Stimulated activated memory B cell treated with anti-CD40 and anti-IgM and Interleukin-4, amounts not matched to agents 10 μg/mL and 1 μg/mL and 100 μg/mL, for 72 hours (primary cell): ENCODE measurements at regions not wholly inside any gene's neighbourhood (a gene's known extent, or its start where the extent isn't known, plus 50 kb on each side); places are given as distances from the start of the nearest gene placed in this dataset.

Source experiments
- ATAC-seq: fragments of 150-1000 bp; cut with Tn5 transposase; 2 replicates; pipeline ENCODE4 v1.10.0; 2021
- H3K27ac Mint-ChIP-seq: one replicate; pipeline ENCODE4 v1.8.0; 2022; ENCODE audit warnings: mild to moderate bottlenecking, mixed read lengths
- H3K27me3 Mint-ChIP-seq: one replicate; pipeline ENCODE4 v1.8.0; 2022; ENCODE audit warnings: mixed read lengths
- H3K36me3 Mint-ChIP-seq: one replicate; pipeline ENCODE4 v1.8.0; 2022; ENCODE audit warnings: mixed read lengths
- H3K4me1 Mint-ChIP-seq: one replicate; pipeline ENCODE4 v1.8.0; 2022; ENCODE audit warnings: mixed read lengths
- H3K4me3 Mint-ChIP-seq: one replicate; pipeline ENCODE4 v1.8.0; 2022; ENCODE audit warnings: mild to moderate bottlenecking, moderate library complexity, mixed read lengths
- H3K9me3 Mint-ChIP-seq: one replicate; pipeline ENCODE4 v1.8.0; 2022; ENCODE audit warnings: mixed read lengths

GRCh38 chr10:64444163-64444562 is 923.0 kb downstream of the REEP3 start:
- Mint-ChIP-seq H3K36me3 (no peaks in the 10 kb centered on the region), H3K4me3 (no peak overlapping the region), H3K4me1 (no peaks in the 10 kb centered on the region), H3K27me3 (no peaks in the 10 kb centered on the region), H3K9me3 (peaks cover 3% of the 10 kb centered on the region), H3K27ac (no peak overlapping the region)
- no peak for ATAC-seq

- H3K27ac Mint-ChIP-seq, result no peak overlapping the region
- H3K36me3 Mint-ChIP-seq, result no peaks in the 10 kb centered on the region
- no peaks in the 10 kb centered on the region for H3K4me1 Mint-ChIP-seq
- H3K27me3 Mint-ChIP-seq, result no peaks in the 10 kb centered on the region
- ATAC-seq, result no peak
- no peak overlapping the region for H3K4me3 Mint-ChIP-seq
- H3K9me3 Mint-ChIP-seq, result peaks cover 3% of the 10 kb centered on the region
These were observed 923.4 kb downstream of the REEP3 start for GRCh38 chr10:64444564-64444963.

GRCh38 chr10:64449603-64450002 is 928.4 kb downstream of the REEP3 start:
- Mint-ChIP-seq H3K36me3 (no peaks in the 10 kb centered on the region), H3K9me3 (peaks cover 3% of the 10 kb centered on the region), H3K27me3 (no peaks in the 10 kb centered on the region), H3K27ac (no peak overlapping the region), H3K4me3 (no peak overlapping the region), H3K4me1 (no peaks in the 10 kb centered on the region)
- no peak for ATAC-seq

GRCh38 chr10:64450312-64450711 is 929.1 kb downstream of the REEP3 start:
- ATAC-seq, result no peak
- Mint-ChIP-seq H3K4me1 (no peaks in the 10 kb centered on the region), H3K4me3 (no peak overlapping the region), H3K27ac (no peak overlapping the region), H3K27me3 (no peaks in the 10 kb centered on the region), H3K36me3 (no peaks in the 10 kb centered on the region), H3K9me3 (peaks cover 5% of the 10 kb centered on the region)

- H3K4me3 Mint-ChIP-seq, result no peak overlapping the region
- H3K36me3 Mint-ChIP-seq, result no peaks in the 10 kb centered on the region
- no peaks in the 10 kb centered on the region for H3K4me1 Mint-ChIP-seq
- no peak for ATAC-seq
- no peaks in the 10 kb centered on the region for H3K27me3 Mint-ChIP-seq
- peaks cover 5% of the 10 kb centered on the region for H3K9me3 Mint-ChIP-seq
- no peak overlapping the region for H3K27ac Mint-ChIP-seq
These were observed 933.8 kb downstream of the REEP3 start for GRCh38 chr10:64454962-64455361.

GRCh38 chr10:64458306-64458705 is 937.1 kb downstream of the REEP3 start:
- Mint-ChIP-seq H3K9me3 (peaks cover 5% of the 10 kb centered on the region), H3K27me3 (no peaks in the 10 kb centered on the region), H3K36me3 (no peaks in the 10 kb centered on the region), H3K4me1 (no peaks in the 10 kb centered on the region), H3K27ac (no peak overlapping the region), H3K4me3 (no peak overlapping the region)
- no peak for ATAC-seq

GRCh38 chr10:64463406-64463805 is 942.2 kb downstream of the REEP3 start:
- Mint-ChIP-seq H3K4me3 (no peak overlapping the region), H3K36me3 (no peaks in the 10 kb centered on the region), H3K27me3 (no peaks in the 10 kb centered on the region), H3K9me3 (peaks cover 12% of the 10 kb centered on the region), H3K4me1 (no peaks in the 10 kb centered on the region), H3K27ac (no peak overlapping the region)
- ATAC-seq, result no peak

GRCh38 chr10:64465653-64466052 is 944.5 kb downstream of the REEP3 start:
- ATAC-seq, result no peak
- H3K36me3 Mint-ChIP-seq, result no peaks in the 10 kb centered on the region

GRCh38 chr10:64468219-64468618 is 947.0 kb downstream of the REEP3 start:
- H3K36me3 Mint-ChIP-seq, result no peaks in the 10 kb centered on the region
- H3K27me3 Mint-ChIP-seq, result no peaks in the 10 kb centered on the region
- peaks cover 12% of the 10 kb centered on the region for H3K9me3 Mint-ChIP-seq
- no peak overlapping the region for H3K27ac Mint-ChIP-seq
- H3K4me1 Mint-ChIP-seq, result no peaks in the 10 kb centered on the region
- no peak overlapping the region for H3K4me3 Mint-ChIP-seq
- ATAC-seq, result no peak

More at GRCh38 chr10:64465653-64466052, 944.5 kb downstream of the REEP3 start:
- Mint-ChIP-seq H3K4me1 (no peaks in the 10 kb centered on the region), H3K27ac (no peak overlapping the region), H3K9me3 (peaks cover 12% of the 10 kb centered on the region), H3K4me3 (no peak overlapping the region), H3K27me3 (no peaks in the 10 kb centered on the region)

- H3K9me3 Mint-ChIP-seq, result peaks cover 10% of the 10 kb centered on the region
- no peaks in the 10 kb centered on the region for H3K4me1 Mint-ChIP-seq
- no peak overlapping the region for H3K27ac Mint-ChIP-seq
- no peak overlapping the region for H3K4me3 Mint-ChIP-seq
- no peaks in the 10 kb centered on the region for H3K27me3 Mint-ChIP-seq
- ATAC-seq, result no peak
- H3K36me3 Mint-ChIP-seq, result no peaks in the 10 kb centered on the region
These were observed 955.3 kb downstream of the REEP3 start for GRCh38 chr10:64476506-64476905.

GRCh38 chr10:64477791-64478190 is 956.6 kb downstream of the REEP3 start:
- no peak overlapping the region for H3K4me3 Mint-ChIP-seq
- no peak for ATAC-seq
- no peak overlapping the region for H3K27ac Mint-ChIP-seq
- H3K36me3 Mint-ChIP-seq, result no peaks in the 10 kb centered on the region
- no peaks in the 10 kb centered on the region for H3K27me3 Mint-ChIP-seq
- H3K4me1 Mint-ChIP-seq, result no peaks in the 10 kb centered on the region
- H3K9me3 Mint-ChIP-seq, result peaks cover 10% of the 10 kb centered on the region

- H3K27ac Mint-ChIP-seq, result no peak overlapping the region
- H3K4me1 Mint-ChIP-seq, result no peaks in the 10 kb centered on the region
- H3K4me3 Mint-ChIP-seq, result no peak overlapping the region
- H3K27me3 Mint-ChIP-seq, result no peaks in the 10 kb centered on the region
- H3K9me3 Mint-ChIP-seq, result peaks cover 3% of the 10 kb centered on the region
- H3K36me3 Mint-ChIP-seq, result no peaks in the 10 kb centered on the region
- ATAC-seq, result no peak
These were observed 963.7 kb downstream of the REEP3 start for GRCh38 chr10:64484811-64485330.

- Mint-ChIP-seq H3K36me3 (no peaks in the 10 kb centered on the region), H3K4me1 (no peaks in the 10 kb centered on the region), H3K9me3 (peaks cover 3% of the 10 kb centered on the region), H3K4me3 (no peak overlapping the region), H3K27ac (no peak overlapping the region), H3K27me3 (no peaks in the 10 kb centered on the region)
- ATAC-seq, result no peak
These were observed 964.9 kb downstream of the REEP3 start for GRCh38 chr10:64486149-64486548.

GRCh38 chr10:64486901-64487300 is 965.7 kb downstream of the REEP3 start:
- no peak for ATAC-seq
- no peaks in the 10 kb centered on the region for H3K36me3 Mint-ChIP-seq
- H3K4me3 Mint-ChIP-seq, result no peak overlapping the region
- peaks cover 3% of the 10 kb centered on the region for H3K9me3 Mint-ChIP-seq
- H3K27me3 Mint-ChIP-seq, result no peaks in the 10 kb centered on the region
- no peak overlapping the region for H3K27ac Mint-ChIP-seq
- H3K4me1 Mint-ChIP-seq, result no peaks in the 10 kb centered on the region

GRCh38 chr10:64494901-64495300 is 973.7 kb downstream of the REEP3 start:
- Mint-ChIP-seq H3K27me3 (no peaks in the 10 kb centered on the region), H3K27ac (no peak overlapping the region), H3K9me3 (no peaks in the 10 kb centered on the region), H3K4me3 (no peak overlapping the region), H3K36me3 (no peaks in the 10 kb centered on the region), H3K4me1 (no peaks in the 10 kb centered on the region)
- ATAC-seq, result no peak

- H3K27me3 Mint-ChIP-seq, result no peaks in the 10 kb centered on the region
These were observed 976.1 kb downstream of the REEP3 start for GRCh38 chr10:64497306-64497705.

GRCh38 chr10:64501807-64502206 is 980.6 kb downstream of the REEP3 start:
- H3K36me3 Mint-ChIP-seq, result no peaks in the 10 kb centered on the region
- H3K9me3 Mint-ChIP-seq, result no peaks in the 10 kb centered on the region
- H3K4me3 Mint-ChIP-seq, result no peak overlapping the region
- H3K27me3 Mint-ChIP-seq, result no peaks in the 10 kb centered on the region
- no peak overlapping the region for H3K27ac Mint-ChIP-seq
- no peaks in the 10 kb centered on the region for H3K4me1 Mint-ChIP-seq
- no peak for ATAC-seq

More at GRCh38 chr10:64497306-64497705, 976.1 kb downstream of the REEP3 start:
- Mint-ChIP-seq H3K4me1 (no peaks in the 10 kb centered on the region), H3K27ac (no peak overlapping the region), H3K9me3 (no peaks in the 10 kb centered on the region), H3K4me3 (no peak overlapping the region), H3K36me3 (no peaks in the 10 kb centered on the region)
- no peak for ATAC-seq
